ENCODE measurements at regions not wholly inside any gene's neighbourhood (a gene's known extent, or its start where the extent isn't known, plus 50 kb on each side); places are given as distances from the start of the nearest gene placed in this dataset.

GRCh38 chr4:43351970-43352806 is 459.7 kb downstream of the GRXCR1 start:
- H3K4me1 ChIP-seq (ENCODE audit: control insufficient read depth in 1 of 2, low read depth in 2 of 2) = no peaks in the 10 kb centered on the region
- no peak for DNase-seq (ENCODE audit: low spot score)
- no peak overlapping the region for H3K27ac ChIP-seq
- no peak for TF ChIP-seq CTCF (IDR thresholded peaks at IDR 0.05)
- no peaks in the 10 kb centered on the region for H3K27me3 ChIP-seq (replicated peaks; ENCODE audit: insufficient read depth)
- no peaks in the 10 kb centered on the region for H3K9me3 ChIP-seq
- no peaks in the 10 kb centered on the region for H3K36me3 ChIP-seq
- no peak overlapping the region for H3K4me3 ChIP-seq
- ATAC-seq (ENCODE audit: insufficient number of reproducible peaks, low FRiP score, low read depth) = no peak

- no peaks in the 10 kb centered on the region for H3K4me1 ChIP-seq (ENCODE audit: control insufficient read depth in 1 of 2, low read depth in 2 of 2)
- no peak overlapping the region for H3K4me3 ChIP-seq
- no peak for TF ChIP-seq CTCF (IDR thresholded peaks at IDR 0.05)
- H3K9me3 ChIP-seq = no peaks in the 10 kb centered on the region
- ATAC-seq (ENCODE audit: insufficient number of reproducible peaks, low FRiP score, low read depth) (no peak), DNase-seq (ENCODE audit: low spot score) (no peak)
- H3K27me3 ChIP-seq (replicated peaks; ENCODE audit: insufficient read depth) = no peaks in the 10 kb centered on the region
- no peaks in the 10 kb centered on the region for H3K36me3 ChIP-seq
- no peak overlapping the region for H3K27ac ChIP-seq
Measured at GRCh38 chr4:43352859-43353258, 460.3 kb downstream of the GRXCR1 start.

- H3K27me3 ChIP-seq (replicated peaks; ENCODE audit: insufficient read depth) = no peaks in the 10 kb centered on the region
- no peak overlapping the region for H3K4me3 ChIP-seq
- no peaks in the 10 kb centered on the region for H3K9me3 ChIP-seq
- no peaks in the 10 kb centered on the region for H3K4me1 ChIP-seq (ENCODE audit: control insufficient read depth in 1 of 2, low read depth in 2 of 2)
- TF ChIP-seq CTCF (IDR thresholded peaks at IDR 0.05) = no peak
- no peak for DNase-seq (ENCODE audit: low spot score)
- no peaks in the 10 kb centered on the region for H3K36me3 ChIP-seq
- no peak for ATAC-seq (ENCODE audit: insufficient number of reproducible peaks, low FRiP score, low read depth)
- no peak overlapping the region for H3K27ac ChIP-seq
Measured at GRCh38 chr4:43353552-43353951, 461.0 kb downstream of the GRXCR1 start.

GRCh38 chr4:43356786-43357185 is 464.3 kb downstream of the GRXCR1 start:
- Histone ChIP-seq H3K27ac (no peak overlapping the region), H3K4me1 (ENCODE audit: control insufficient read depth in 1 of 2, low read depth in 2 of 2) (no peaks in the 10 kb centered on the region), H3K9me3 (no peaks in the 10 kb centered on the region), H3K36me3 (no peaks in the 10 kb centered on the region), H3K4me3 (no peak overlapping the region), H3K27me3 (replicated peaks; ENCODE audit: insufficient read depth) (no peaks in the 10 kb centered on the region)
- TF ChIP-seq CTCF (IDR thresholded peaks at IDR 0.05) = no peak
- ATAC-seq (ENCODE audit: insufficient number of reproducible peaks, low FRiP score, low read depth) (no peak), DNase-seq (ENCODE audit: low spot score) (no peak)

GRCh38 chr4:43357252-43357974 is 464.9 kb downstream of the GRXCR1 start:
- H3K4me3 ChIP-seq = no peak overlapping the region
- H3K27ac ChIP-seq = no peak overlapping the region
- no peak for TF ChIP-seq CTCF (IDR thresholded peaks at IDR 0.05)
- H3K27me3 ChIP-seq (replicated peaks; ENCODE audit: insufficient read depth) = no peaks in the 10 kb centered on the region
- no peak for ATAC-seq (ENCODE audit: insufficient number of reproducible peaks, low FRiP score, low read depth)
- DNase-seq (ENCODE audit: low spot score) = no peak
- H3K9me3 ChIP-seq = no peaks in the 10 kb centered on the region
- H3K36me3 ChIP-seq = no peaks in the 10 kb centered on the region
- no peaks in the 10 kb centered on the region for H3K4me1 ChIP-seq (ENCODE audit: control insufficient read depth in 1 of 2, low read depth in 2 of 2)
